SHP77 treated with DMSO at 0.1 percent for 48 hours (cell line): ENCODE measurements at regions not wholly inside any gene's neighbourhood (a gene's known extent, or its start where the extent isn't known, plus 50 kb on each side); places are given as distances from the start of the nearest gene placed in this dataset.
A peak's percentile ranks its signal among the peaks of the same experiment; 100 is the strongest.
"Not testable (repeated sequence)": the region's sequence is repeated elsewhere in the genome, so short reads cannot be mapped to it uniquely, and the experiment has no call there.

ENCODE experiments used
- DNase-seq: peaks from one replicate; lab custom pipeline; 2025; lab: John Stamatoyannopoulos, UW

DNA sequence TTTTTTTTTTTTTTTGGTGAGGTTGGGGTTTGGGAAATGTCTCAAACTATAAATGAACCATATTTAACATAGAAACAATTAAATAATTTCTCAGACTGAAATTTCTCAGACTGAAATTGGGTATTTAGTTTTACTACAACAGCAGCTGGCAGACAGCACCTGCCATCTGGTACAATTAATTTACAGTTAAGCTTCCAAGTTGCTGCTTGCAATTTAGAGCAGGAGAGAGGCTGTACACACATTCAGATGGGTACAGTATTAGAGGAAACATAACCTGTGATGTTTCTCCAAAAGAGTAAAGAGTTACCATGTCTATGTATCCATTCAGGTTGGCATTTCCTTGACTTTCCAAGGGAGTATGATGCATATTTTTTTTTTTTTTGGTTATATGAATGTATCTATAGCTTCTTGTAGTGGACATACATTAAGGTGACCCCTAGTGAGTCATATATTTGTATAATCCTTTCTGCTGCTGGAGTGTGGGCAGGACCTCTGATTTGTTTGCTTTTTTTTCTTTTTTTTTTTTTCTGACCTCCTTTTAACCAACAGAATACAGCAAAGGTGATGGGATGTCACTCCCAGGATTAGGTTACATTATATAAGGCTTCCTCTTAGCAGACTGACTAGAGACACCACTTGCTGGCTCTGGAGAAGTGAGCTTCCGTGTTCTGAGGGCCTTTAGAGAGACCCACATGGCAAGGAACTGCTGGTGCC is 201.7 kb downstream of the PTH2R start:
- DNase-seq = peak; percentile 92

DNA sequence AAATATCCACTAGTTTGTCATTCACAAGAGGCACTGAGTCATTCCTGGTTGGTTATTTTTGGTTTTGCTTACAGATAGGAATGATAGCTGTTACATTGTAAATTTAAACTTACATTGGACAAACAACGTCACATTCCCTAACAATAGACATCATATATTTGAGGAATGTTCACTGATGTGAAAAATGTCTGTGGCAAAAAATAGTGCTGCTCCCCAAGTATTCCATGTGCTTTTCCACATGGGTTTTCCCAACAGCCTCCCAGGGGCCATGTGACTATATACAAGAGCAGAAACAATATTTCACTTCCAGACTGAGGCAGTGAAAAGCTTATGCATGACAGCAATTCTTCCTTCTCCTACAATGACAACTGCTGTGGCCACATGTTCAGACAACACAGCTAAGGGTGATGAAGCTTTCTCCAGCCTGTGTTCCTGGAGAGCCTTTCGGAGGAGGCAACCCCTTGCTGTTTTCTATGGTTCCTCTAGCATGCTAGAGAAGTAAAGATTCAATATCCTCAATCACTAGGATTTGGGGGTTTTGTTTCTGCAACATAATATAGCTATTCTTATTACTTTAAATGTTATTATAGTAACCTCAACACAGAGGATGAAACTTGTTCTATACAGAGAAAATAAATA is 202.7 kb downstream of the PTH2R start:
- DNase-seq = peak; percentile 22

GRCh38 chr2:208615675-208616074 is 209.1 kb downstream of the PTH2R start:
- not testable (repeated sequence) for DNase-seq

DNA sequence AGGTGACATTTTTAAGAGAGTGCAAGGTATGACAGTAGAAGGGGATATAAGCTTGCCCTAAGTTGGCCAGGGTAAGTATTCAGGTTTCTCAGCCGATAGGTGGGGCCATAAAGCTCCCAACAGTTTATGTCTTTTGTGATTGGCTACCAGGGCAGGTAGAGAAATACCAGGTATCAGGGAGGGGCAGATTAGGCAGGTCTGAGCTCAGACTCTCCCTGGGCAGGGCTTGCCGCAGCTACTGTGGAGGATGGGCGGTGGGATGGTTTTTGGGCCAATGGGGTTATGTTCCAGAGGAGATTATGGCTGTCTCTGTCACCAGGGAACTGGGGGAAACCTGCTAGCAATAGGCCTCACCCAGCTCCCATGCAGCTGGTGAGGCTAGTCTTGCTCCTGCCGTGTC is 211.6 kb downstream of the PTH2R start:
- no peak for DNase-seq

DNA sequence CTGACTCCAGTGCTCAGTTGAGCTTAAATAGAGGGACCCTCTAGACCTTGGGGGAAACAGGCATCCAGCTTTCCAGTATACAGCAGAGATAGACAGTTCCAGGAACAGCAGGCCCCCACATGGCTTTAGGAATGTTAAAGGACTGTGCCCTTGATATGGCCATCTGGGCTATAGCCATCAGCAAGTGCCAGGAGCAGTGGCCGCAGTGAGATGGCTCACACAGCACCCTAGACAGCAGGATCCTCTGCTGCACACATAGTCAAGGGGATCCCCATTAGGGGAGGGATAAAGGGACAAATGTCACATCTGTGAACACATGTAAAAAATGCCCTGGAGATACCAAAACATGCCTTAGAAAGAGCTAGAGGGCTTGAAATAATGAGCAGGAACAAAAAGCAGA is 213.4 kb downstream of the PTH2R start:
- no peak for DNase-seq

- DNase-seq = no peak
Observed at GRCh38 chr2:208620487-208620978, 213.9 kb downstream of the PTH2R start.

DNA sequence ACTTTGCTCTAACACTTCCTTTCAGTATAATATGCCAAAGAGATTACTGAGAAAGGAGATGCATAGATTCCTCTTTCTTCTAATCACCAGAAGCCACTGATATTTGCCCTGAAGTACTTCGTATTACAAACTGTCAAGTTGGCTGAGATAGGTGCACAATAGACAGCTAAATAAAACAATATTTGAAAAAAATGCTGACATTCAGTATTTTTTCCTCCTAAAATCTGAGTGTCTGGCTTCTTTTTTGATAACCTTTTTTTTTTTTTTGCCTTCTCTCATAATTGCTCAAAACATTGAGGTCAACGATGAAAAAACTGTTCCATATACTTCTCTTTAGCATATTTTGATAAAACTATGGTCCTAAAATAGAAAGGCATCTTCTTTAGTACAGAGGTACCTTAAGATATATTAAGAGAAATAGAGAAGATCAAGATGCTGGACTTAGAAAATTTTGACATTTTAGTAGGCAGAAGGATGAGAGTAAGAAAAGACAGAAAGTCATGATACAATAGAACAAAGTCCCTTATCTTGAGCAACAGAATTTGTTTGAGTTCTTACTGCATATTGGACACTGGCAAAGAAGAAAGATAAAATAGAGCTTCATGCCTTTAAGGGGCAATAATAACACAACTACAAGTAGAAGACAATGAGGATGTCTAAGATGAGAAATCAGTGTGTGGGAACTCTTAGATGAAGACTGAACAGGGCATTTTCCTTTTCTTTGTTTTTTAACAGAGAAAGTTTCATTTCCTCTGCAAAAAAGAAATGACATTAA is 220.7 kb downstream of the PTH2R start:
- DNase-seq = no peak

GRCh38 chr2:208627916-208628315 is 221.3 kb downstream of the PTH2R start:
- no peak for DNase-seq

- DNase-seq = no peak
Observed at GRCh38 chr2:208638059-208638458, 231.5 kb downstream of the PTH2R start.

DNA sequence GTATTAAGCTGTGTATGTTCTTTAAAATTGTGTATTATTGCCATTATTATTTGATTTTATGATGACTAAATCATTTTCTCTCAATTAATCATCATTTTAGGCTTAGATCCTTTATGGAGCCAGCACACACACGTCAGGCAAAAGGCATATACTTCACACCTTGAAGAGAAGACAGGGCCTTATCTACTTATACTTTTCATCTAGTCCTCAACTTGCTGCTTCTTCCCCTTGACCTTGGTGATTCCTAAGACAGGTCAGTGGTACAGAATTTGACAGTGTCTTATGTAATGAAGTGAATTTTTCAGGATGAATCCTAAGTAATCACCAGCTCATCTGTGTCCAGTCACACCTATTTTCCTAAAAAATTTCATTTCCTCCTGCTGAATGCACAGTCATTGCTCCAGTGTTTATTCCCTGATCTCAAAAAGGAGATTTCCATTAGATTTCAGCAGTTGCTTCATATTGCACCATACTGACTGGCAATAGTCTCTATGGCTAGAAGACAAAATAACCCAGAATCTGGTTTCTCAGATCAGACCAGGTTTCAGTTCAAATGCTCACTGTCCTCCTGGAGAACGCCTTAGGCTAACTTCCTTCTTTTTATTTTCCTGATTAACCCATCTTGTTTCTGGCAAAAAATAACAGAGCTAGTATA is 235.7 kb downstream of the PTH2R start:
- no peak for DNase-seq

- no peak for DNase-seq
Observed at GRCh38 chr2:208643145-208643544, 236.6 kb downstream of the PTH2R start.

- DNase-seq = no peak
Observed at GRCh38 chr2:208645226-208645625, 238.6 kb downstream of the PTH2R start.

GRCh38 chr2:208648368-208648767 is 241.8 kb downstream of the PTH2R start:
- DNase-seq = no peak

DNA sequence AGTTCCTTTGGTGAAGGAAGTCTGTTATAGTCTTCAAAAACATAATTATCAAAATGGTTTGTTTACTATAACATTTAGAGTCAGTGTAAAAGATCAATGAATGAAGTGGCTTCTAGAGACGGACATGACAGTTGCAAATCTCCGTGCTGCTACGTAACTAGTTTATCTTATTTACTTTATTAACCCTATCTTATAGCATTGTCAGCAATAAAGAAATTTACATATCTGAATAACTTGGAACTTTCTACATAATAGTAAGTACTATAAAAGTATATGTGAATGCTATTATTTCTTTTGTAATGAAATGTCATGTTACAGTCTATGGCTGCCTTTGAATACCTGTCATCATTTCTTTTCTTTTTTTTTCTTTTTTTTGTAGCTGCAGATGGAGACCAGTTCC is 246.8 kb downstream of the PTH2R start:
- DNase-seq = no peak

GRCh38 chr2:208654056-208654455 is 247.5 kb downstream of the PTH2R start:
- no peak for DNase-seq

DNA sequence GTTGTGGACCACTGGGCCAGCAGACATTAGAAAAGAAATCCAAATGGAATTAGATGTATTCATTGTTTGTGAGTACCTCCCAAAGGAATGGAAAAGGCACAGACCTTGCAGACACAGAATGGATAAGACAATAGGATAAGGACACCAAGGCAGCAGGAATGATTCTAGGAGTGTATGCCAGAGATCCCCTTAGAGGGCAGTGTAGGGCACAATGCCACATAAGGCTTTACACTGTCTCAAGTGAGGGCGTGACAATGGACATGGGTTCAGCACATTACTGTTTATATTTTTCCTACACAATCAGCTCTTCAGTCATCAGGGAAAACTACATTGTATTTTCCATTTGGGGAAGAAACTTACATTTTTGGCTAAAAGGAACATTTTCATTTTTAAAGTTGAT is 250.9 kb downstream of the PTH2R start:
- DNase-seq = no peak

GRCh38 chr2:208669394-208669793 is 262.8 kb downstream of the PTH2R start:
- no peak for DNase-seq

DNA sequence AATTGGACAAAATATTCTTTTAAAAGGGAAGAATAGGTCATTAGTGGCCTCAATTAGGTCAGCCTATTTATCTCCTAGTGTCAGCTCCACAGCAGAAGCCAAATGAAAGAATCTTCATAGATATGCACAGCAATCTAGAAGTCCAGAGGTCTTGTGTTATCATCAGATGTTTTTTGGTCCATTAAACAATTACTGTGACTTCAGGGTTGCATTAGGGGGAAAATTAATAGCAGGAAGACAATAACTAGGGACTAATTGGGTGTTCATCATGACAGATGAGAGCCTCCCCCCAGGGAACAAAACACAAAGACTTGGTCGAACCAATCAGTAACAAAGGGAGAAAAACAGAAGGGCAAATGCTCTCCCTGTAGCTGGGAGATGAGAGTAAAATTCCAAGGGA is 264.7 kb downstream of the PTH2R start:
- no peak for DNase-seq

GRCh38 chr2:208671886-208672680 is 265.5 kb downstream of the PTH2R start:
- DNase-seq = no peak

DNA sequence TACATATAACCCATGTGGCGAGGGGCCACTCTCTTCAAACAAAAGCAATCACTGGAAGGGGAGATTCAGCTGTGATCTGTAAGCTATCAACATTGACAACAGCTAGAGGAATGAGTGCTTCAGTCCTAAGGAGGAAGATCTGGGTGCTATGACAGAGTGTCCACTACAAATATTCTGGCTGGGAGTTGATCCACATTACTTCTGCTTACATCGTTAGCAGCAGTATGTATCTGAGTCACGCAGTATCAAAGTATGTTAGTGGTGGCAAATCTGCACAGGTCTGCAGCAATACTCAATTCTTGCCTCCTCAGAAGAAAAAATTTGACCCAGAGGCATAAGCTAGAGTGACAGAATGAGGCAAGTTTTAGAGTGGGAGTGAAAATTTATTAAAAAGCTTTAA is 267.0 kb downstream of the PTH2R start:
- DNase-seq = no peak

GRCh38 chr2:208674919-208675318 is 268.3 kb downstream of the PTH2R start:
- DNase-seq = no peak

DNA sequence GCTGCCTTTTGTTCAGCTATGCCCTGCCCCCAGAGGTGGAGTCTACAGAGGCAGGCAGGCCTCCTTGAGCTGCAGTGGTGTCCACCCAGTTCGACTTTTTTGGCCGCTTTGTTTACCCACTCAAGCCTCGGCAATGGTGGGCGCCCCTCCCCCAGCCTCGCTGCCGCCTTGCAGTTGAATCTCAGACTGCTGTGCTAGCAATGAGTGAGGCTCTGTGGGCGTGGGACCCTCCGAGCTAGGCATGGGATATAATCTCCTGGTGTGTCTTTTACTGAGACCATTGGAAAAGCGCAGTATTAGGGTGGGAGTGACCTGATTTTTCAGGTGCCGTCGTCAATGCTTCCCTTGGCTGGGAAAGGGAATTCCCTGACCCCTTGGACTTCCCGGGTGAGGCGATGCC is 279.3 kb downstream of the PTH2R start:
- DNase-seq = not testable (repeated sequence)
